Astrocyte of the hippocampus (primary cell): ENCODE measurements at regions not wholly inside any gene's neighbourhood (a gene's known extent, or its start where the extent isn't known, plus 50 kb on each side); places are given as distances from the start of the nearest gene placed in this dataset.
A peak's percentile ranks its signal among the peaks of the same experiment; 100 is the strongest.

ENCODE experiments used
- DNase-seq: peaks from one replicate; pipeline ENCODE4 v3.0.0; 2011; ENCODE audit warnings: low read depth, low spot score

DNA sequence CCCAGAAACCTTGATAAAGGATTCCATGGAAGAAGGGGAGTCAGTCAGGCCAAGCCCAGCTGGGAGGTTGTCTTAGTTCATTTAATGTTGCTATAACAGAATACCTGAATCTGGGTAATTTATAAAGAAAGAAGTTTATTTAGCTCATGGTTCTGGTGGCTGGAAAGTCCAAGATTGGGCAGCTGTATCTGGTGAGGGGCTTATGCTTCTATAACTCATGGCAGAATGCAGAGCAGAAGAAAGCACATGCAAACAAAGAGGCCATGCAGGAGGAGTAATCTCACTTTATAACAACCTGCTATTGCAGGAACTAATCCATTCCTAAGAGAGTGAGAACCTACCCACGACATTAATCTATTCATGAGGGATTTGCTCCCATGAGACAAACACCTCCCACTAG, 54.2 kb upstream of the ANKRD1 start:
- no peak for DNase-seq

GRCh38 chr10:90977162-90977854, 56.4 kb upstream of the ANKRD1 start:
- no peak for DNase-seq

- DNase-seq = no peak
Observed at GRCh38 chr10:90977855-90978486, 57.1 kb upstream of the ANKRD1 start.

DNA sequence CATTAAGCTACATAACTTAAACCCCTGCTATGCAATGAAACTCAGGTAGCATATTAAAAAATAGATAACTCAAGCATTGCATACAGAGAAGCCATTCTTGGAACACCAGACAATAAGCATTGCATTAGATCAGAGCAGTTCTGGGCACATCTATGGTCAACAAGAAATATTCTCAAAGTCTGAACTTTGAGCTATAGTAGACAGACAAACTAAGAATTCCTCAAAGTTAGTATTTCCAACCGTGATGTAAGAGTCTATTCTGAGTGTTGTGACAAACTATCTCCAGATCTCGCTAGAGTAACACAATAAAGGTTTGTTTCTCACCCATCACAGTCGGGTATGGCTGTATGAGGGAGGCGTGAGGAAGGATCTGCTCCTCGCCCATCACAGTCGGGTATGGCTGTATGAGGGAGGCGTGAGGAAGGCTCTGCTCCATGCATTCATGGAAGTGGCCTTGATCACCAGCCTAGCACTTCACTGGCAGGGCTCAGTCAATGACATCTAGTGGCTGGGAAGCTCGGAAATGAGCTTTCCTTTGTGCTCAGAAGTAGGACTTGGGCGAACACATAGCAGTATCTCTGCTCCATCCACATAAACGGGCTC, 61.6 kb upstream of the ANKRD1 start:
- DNase-seq = no peak

GRCh38 chr10:90983914-90984549, 63.1 kb upstream of the ANKRD1 start:
- DNase-seq = no peak

GRCh38 chr10:90984898-90985297, 64.0 kb upstream of the ANKRD1 start:
- DNase-seq = no peak

- DNase-seq = no peak
Observed at GRCh38 chr10:90985321-90985933, 64.5 kb upstream of the ANKRD1 start.

GRCh38 chr10:90986136-90986760, 65.4 kb upstream of the ANKRD1 start:
- DNase-seq = no peak

DNA sequence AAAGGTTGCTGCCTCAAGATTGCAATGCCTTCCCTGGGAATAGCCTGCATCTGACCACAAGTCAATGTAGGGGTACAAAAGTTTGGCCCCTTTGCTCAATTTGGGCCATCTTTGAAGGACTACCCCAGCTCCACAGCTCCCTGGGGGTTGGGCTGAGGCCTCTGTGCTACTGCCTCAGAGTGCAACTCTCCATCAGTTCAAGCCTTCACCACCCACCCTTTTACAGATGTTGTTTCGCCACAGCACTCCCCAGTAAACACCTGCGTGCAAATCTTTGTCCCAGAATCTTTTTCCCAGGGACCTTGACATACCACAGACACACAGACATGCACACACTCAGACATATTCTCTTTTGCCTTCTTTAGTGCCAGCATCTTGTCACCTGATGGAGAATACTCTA, 66.0 kb upstream of the ANKRD1 start:
- DNase-seq = no peak

DNA sequence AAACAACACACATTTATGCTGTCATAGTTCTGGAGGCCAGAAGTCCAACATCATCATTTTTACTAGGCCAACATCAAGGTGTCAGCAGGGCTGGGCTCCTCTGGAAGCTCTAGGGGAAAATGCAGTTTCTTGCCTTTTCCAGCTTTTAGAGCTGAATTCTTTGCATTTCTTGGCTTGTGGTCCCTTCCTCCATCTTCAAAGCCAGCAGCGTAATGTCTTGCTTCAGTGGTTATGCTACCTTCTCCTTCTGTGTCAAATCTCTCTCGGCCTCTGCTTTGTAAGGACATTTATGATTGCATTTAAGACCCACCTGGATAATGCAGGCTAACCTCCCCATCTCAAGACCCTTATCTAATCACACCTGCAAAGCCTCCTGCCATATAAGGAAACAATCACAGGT, 66.5 kb upstream of the ANKRD1 start:
- DNase-seq = peak; percentile 7

GRCh38 chr10:90988024-90988423, 67.1 kb upstream of the ANKRD1 start:
- no peak for DNase-seq

DNA sequence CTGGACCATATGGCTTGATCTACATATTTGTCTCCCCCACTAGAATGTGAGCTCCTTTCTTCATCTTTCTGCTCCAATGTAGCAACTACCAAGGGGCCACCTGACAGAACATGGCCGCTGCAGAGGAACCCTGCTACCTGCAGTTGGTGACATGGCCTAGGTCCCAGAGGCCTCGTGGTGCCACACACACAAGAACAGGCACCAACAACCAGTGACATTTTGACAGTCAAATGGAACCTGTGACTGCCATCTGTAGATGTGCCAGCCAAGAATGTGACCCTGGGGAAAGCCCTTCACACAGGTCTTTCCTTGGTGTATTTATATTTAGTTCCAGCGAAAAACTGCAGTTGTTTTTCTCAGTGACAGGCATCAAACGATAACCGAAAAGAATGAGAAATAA, 67.9 kb upstream of the ANKRD1 start:
- no peak for DNase-seq

DNA sequence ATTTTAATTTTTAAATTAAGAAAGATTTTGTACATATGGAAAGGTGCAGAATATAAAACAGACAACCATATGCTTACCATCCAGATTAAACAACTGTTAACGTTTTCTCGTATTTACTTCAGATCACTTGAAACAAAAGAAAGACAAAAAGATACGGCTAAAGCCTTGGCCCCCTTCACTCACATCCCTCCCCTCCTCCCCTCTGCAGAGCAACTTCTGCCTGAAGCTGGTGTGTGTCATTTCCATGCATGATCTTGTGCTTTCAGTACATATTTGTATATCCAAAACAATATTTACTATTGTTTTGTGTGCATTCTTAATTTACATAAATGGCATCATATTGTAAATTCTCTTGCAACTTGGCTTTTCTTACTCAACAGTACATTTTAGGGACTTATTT, 68.5 kb upstream of the ANKRD1 start:
- DNase-seq = no peak

- DNase-seq = no peak
Observed at GRCh38 chr10:90992462-90992861, 71.6 kb upstream of the ANKRD1 start.

DNA sequence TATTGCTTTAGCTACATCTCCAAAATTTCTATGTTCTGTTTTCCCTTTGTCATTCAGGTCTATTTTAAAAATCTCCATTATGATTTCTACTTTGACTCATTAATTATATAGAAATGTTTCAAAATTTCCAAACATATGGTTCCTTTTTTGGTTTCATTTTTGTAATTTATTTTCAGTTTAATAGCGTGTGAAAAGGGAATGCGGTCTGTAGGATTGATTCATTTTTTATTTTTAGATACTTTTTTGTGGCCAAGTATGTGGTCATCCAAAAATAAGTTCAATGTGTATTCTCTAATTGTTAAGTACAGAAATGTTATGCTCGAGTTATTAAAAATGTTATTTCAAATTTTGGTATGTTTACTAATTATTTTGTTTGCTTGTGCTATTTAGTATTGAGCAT, 72.5 kb upstream of the ANKRD1 start:
- DNase-seq = no peak

DNA sequence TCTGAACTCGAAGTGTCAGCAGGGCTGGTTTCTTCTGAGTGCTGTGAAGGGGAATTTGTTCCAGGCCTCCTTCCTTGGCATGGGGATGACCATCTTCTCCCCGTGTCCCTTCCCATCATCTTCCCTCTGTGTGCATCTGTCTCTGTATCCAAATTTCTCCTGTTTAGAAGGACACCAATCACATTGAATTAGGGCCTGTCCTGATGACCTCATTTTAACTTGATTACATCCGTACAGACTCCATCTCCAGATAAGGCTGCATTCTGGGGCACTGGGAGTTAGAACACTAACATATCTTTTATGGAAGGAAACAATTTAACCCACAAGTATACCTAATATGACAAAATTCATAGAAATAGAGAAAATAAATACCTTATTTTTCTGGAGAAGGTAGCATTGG, 76.8 kb upstream of the ANKRD1 start:
- no peak for DNase-seq

GRCh38 chr10:90998733-90999511, 78.0 kb upstream of the ANKRD1 start:
- no peak for DNase-seq

DNA sequence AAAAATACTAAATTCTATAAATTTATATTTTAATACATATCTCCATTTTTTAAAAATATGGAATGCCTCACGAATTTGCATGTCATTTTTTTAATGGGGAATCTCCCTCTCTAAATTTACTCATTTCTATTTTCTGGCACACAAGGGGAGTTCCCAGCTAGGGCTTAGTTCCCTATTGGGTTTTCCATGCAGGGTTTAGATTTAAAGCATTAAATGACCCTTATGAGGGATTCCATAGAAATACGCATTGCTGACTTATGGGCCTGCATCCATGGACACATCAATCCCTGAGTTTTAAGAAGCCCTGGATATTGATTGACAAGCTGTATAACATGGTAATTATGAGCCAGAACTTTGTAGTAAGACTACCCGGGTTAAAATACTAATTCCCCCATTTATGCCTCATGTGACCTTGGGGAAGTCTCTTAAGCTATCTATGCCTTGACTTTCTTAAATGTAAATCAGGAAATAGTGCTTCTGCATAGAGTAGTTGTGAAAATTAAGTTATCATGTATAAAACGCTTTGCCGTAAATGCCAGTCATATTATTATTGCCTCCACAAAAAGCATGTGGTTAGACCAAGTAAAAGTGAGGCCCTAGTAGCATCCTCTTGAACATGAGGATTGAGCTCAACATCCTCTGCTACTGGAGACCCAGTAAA, 78.8 kb upstream of the ANKRD1 start:
- DNase-seq = no peak

GRCh38 chr10:91000470-91000869, 79.6 kb upstream of the ANKRD1 start:
- DNase-seq = no peak

GRCh38 chr10:91000985-91001384, 80.1 kb upstream of the ANKRD1 start:
- DNase-seq = no peak

GRCh38 chr10:91002656-91003055, 81.8 kb upstream of the ANKRD1 start:
- DNase-seq = no peak
